A172 (cell line): ENCODE measurements at regions not wholly inside any gene's neighbourhood (a gene's known extent, or its start where the extent isn't known, plus 50 kb on each side); places are given as distances from the start of the nearest gene placed in this dataset.
A peak's percentile ranks its signal among the peaks of the same experiment; 100 is the strongest.

ENCODE experiments used
- DNase-seq: peaks from one replicate; pipeline ENCODE4 v3.0.0-alpha.2; 2015; ENCODE audit warnings: low spot score

- DNase-seq, result peak; percentile 42
Observed at GRCh38 chr5:109532773-109533364, 123.1 kb upstream of the PJA2 start.

- DNase-seq, result no peak
Observed at GRCh38 chr5:109531262-109531661, 121.5 kb upstream of the PJA2 start.

- no peak for DNase-seq
Observed at GRCh38 chr5:109529987-109530386, 120.2 kb upstream of the PJA2 start.

GRCh38 chr5:109529520-109529919, 119.7 kb upstream of the PJA2 start:
- no peak for DNase-seq

GRCh38 chr5:109524555-109524954, 114.8 kb upstream of the PJA2 start:
- no peak for DNase-seq

GRCh38 chr5:109524026-109524425, 114.3 kb upstream of the PJA2 start:
- no peak for DNase-seq

- no peak for DNase-seq
Observed at GRCh38 chr5:109522404-109522803, 112.6 kb upstream of the PJA2 start.

- no peak for DNase-seq
Observed at GRCh38 chr5:109519416-109519815, 109.6 kb upstream of the PJA2 start.

- no peak for DNase-seq
Observed at GRCh38 chr5:109516390-109516789, 106.6 kb upstream of the PJA2 start.

GRCh38 chr5:109511980-109512734, 102.4 kb upstream of the PJA2 start:
- no peak for DNase-seq

GRCh38 chr5:109506556-109506955, 96.8 kb upstream of the PJA2 start:
- no peak for DNase-seq

GRCh38 chr5:109496112-109496511, 86.3 kb upstream of the PJA2 start:
- DNase-seq, result no peak

- no peak for DNase-seq
Observed at GRCh38 chr5:109487753-109488420, 78.1 kb upstream of the PJA2 start.

- DNase-seq, result no peak
Observed at GRCh38 chr5:109486200-109486804, 76.5 kb upstream of the PJA2 start.

- DNase-seq, result no peak
Observed at GRCh38 chr5:109485030-109485429, 75.3 kb upstream of the PJA2 start.

GRCh38 chr5:109484597-109484996, 74.8 kb upstream of the PJA2 start:
- no peak for DNase-seq

GRCh38 chr5:109483395-109483971, 73.7 kb upstream of the PJA2 start:
- no peak for DNase-seq

GRCh38 chr5:109482748-109483147, 73.0 kb upstream of the PJA2 start:
- no peak for DNase-seq

GRCh38 chr5:109479260-109479860, 69.6 kb upstream of the PJA2 start:
- DNase-seq, result peak; percentile 8

GRCh38 chr5:109478830-109479229, 69.1 kb upstream of the PJA2 start:
- no peak for DNase-seq

- no peak for DNase-seq
Observed at GRCh38 chr5:109476292-109476691, 66.5 kb upstream of the PJA2 start.
